ENCODE measurements at regions not wholly inside any gene's neighbourhood (a gene's known extent, or its start where the extent isn't known, plus 50 kb on each side); places are given as distances from the start of the nearest gene placed in this dataset.
A peak's percentile ranks its signal among the peaks of the same experiment; 100 is the strongest.

DNA sequence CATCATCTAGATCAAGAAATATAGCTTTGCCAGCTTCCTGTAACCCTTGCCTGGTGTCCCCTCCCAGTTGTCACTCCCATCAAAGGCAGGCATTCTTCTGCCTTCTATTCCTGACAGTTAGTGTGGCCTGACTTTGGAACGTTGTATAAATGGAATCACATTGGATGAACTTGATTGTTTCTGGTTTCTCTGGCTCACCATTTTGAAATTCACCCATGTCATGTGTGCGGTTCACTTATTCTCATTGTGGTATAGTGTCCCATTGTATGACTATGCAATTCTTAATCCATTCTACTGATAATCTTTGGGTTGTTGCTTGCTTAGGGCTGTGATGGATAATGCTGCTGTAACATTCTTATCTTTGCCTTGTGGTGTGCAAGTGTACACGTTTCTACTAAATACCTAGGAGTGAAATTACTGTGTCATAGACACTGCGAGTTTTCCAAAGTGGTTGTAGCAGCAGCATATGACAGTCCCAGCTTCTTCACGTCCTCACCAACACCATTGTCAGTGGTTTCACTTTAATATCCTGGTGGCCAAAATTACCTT lies 73.2 kb downstream of the VEGFA start (continued):
- no peak for TF ChIP-seq MCM7 (IDR thresholded peaks at IDR 0.05)
- TF ChIP-seq KAT7 (CRISPR knock-in tag; IDR thresholded peaks at IDR 0.05; ENCODE audit: borderline replicate concordance) = no peak
- no peak for TF ChIP-seq ZNF79 (CRISPR knock-in tag; IDR thresholded peaks at IDR 0.05; ENCODE audit: low read depth)
- no peak for TF ChIP-seq XRCC5 (IDR thresholded peaks at IDR 0.05; ENCODE audit: low read depth, low read length)
- no peak for TF ChIP-seq HIVEP1 (CRISPR knock-in tag; IDR thresholded peaks at IDR 0.05)
- no peak for TF ChIP-seq ILK (tag; IDR thresholded peaks at IDR 0.05; ENCODE audit: borderline replicate concordance, low read depth)
- TF ChIP-seq NCOA2 (IDR thresholded peaks at IDR 0.05; ENCODE audit: partially characterized antibody in 2 of 2) = no peak
- TF ChIP-seq CCNT2 (IDR thresholded peaks at IDR 0.05; ENCODE audit: borderline replicate concordance, extremely low read depth, insufficient read length, low read depth, low read length) = peak; percentile 85
- no peak for TF ChIP-seq DIDO1 (tag; IDR thresholded peaks at IDR 0.05; ENCODE audit: low read depth)
- TF ChIP-seq, protein P1, sequence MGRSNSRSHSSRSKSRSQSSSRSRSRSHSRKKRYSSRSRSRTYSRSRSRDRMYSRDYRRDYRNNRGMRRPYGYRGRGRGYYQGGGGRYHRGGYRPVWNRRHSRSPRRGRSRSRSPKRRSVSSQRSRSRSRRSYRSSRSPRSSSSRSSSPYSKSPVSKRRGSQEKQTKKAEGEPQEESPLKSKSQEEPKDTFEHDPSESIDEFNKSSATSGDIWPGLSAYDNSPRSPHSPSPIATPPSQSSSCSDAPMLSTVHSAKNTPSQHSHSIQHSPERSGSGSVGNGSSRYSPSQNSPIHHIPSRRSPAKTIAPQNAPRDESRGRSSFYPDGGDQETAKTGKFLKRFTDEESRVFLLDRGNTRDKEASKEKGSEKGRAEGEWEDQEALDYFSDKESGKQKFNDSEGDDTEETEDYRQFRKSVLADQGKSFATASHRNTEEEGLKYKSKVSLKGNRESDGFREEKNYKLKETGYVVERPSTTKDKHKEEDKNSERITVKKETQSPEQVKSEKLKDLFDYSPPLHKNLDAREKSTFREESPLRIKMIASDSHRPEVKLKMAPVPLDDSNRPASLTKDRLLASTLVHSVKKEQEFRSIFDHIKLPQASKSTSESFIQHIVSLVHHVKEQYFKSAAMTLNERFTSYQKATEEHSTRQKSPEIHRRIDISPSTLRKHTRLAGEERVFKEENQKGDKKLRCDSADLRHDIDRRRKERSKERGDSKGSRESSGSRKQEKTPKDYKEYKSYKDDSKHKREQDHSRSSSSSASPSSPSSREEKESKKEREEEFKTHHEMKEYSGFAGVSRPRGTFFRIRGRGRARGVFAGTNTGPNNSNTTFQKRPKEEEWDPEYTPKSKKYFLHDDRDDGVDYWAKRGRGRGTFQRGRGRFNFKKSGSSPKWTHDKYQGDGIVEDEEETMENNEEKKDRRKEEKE (IDR thresholded peaks at IDR 0.05; ENCODE audit: borderline replicate concordance in 1 of 2, control insufficient read depth in 1 of 2, low read depth in 2 of 2, low read length in 1 of 2) = no peak
- no peak for TF ChIP-seq CBX1 (IDR thresholded peaks at IDR 0.05; ENCODE audit: low read depth)
- TF ChIP-seq ZNF224 (CRISPR knock-in tag; IDR thresholded peaks at IDR 0.05) = no peak
- no peak for TF ChIP-seq ZNF384 (IDR thresholded peaks at IDR 0.05; ENCODE audit: low read depth, low read length)
- TF ChIP-seq, protein P2, sequence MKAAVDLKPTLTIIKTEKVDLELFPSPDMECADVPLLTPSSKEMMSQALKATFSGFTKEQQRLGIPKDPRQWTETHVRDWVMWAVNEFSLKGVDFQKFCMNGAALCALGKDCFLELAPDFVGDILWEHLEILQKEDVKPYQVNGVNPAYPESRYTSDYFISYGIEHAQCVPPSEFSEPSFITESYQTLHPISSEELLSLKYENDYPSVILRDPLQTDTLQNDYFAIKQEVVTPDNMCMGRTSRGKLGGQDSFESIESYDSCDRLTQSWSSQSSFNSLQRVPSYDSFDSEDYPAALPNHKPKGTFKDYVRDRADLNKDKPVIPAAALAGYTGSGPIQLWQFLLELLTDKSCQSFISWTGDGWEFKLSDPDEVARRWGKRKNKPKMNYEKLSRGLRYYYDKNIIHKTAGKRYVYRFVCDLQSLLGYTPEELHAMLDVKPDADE (conservative IDR thresholded peaks at IDR 0.05; ENCODE audit: control insufficient read depth, low read depth, low read length) = no peak
- no peak for TF ChIP-seq NFIX (CRISPR knock-in tag; IDR thresholded peaks at IDR 0.05; ENCODE audit: low read depth)
- TF ChIP-seq KDM1A (IDR thresholded peaks at IDR 0.05) = peak; percentile 59 to 82
- TF ChIP-seq, protein P3, sequence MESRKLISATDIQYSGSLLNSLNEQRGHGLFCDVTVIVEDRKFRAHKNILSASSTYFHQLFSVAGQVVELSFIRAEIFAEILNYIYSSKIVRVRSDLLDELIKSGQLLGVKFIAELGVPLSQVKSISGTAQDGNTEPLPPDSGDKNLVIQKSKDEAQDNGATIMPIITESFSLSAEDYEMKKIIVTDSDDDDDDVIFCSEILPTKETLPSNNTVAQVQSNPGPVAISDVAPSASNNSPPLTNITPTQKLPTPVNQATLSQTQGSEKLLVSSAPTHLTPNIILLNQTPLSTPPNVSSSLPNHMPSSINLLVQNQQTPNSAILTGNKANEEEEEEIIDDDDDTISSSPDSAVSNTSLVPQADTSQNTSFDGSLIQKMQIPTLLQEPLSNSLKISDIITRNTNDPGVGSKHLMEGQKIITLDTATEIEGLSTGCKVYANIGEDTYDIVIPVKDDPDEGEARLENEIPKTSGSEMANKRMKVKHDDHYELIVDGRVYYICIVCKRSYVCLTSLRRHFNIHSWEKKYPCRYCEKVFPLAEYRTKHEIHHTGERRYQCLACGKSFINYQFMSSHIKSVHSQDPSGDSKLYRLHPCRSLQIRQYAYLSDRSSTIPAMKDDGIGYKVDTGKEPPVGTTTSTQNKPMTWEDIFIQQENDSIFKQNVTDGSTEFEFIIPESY (CRISPR knock-in tag; IDR thresholded peaks at IDR 0.05) = no peak
- TF ChIP-seq, protein P4, sequence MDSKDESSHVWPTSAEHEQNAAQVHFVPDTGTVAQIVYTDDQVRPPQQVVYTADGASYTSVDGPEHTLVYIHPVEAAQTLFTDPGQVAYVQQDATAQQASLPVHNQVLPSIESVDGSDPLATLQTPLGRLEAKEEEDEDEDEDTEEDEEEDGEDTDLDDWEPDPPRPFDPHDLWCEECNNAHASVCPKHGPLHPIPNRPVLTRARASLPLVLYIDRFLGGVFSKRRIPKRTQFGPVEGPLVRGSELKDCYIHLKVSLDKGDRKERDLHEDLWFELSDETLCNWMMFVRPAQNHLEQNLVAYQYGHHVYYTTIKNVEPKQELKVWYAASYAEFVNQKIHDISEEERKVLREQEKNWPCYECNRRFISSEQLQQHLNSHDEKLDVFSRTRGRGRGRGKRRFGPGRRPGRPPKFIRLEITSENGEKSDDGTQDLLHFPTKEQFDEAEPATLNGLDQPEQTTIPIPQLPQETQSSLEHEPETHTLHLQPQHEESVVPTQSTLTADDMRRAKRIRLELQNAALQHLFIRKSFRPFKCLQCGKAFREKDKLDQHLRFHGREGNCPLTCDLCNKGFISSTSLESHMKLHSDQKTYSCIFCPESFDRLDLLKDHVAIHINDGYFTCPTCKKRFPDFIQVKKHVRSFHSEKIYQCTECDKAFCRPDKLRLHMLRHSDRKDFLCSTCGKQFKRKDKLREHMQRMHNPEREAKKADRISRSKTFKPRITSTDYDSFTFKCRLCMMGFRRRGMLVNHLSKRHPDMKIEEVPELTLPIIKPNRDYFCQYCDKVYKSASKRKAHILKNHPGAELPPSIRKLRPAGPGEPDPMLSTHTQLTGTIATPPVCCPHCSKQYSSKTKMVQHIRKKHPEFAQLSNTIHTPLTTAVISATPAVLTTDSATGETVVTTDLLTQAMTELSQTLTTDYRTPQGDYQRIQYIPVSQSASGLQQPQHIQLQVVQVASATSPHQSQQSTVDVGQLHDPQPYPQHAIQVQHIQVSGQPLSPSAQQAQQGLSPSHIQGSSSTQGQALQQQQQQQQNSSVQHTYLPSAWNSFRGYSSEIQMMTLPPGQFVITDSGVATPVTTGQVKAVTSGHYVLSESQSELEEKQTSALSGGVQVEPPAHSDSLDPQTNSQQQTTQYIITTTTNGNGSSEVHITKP (IDR thresholded peaks at IDR 0.05; ENCODE audit: partially characterized antibody) = no peak

Data from K562 (cell line).